ENCODE measurements at regions not wholly inside any gene's neighbourhood (a gene's known extent, or its start where the extent isn't known, plus 50 kb on each side); places are given as distances from the start of the nearest gene placed in this dataset.

- no peak for TF ChIP-seq CTCF (IDR thresholded peaks at IDR 0.05; ENCODE audit: insufficient read depth, low read length, poor library complexity, severe bottlenecking)
- TF ChIP-seq EZH2phosphoT487 (conservative IDR thresholded peaks at IDR 0.05; ENCODE audit: low read length) = no peak
Measured at GRCh38 chr1:38508232-38508631, 351.3 kb downstream of the RRAGC start.
